ENCODE measurements at regions not wholly inside any gene's neighbourhood (a gene's known extent, or its start where the extent isn't known, plus 50 kb on each side); places are given as distances from the start of the nearest gene placed in this dataset.

DNA sequence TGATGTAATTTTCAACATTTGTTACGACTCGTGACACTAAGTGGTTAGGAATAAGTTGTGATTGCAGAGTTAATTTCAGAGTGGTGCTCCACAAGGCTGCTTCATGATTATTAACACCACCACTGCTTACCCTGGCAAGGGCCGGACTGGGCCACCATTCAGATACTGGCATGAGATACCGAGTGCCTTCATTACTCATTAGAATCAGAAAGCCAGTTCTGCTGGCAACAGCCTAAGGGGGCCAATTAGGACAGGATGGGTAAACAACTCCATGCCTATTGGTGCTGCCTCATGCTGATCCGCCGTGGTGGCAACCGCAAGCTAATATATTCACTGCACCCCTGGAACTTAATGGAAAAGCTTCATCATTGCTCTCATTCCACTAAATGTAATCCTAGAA, 575.1 kb downstream of the EFNB2 start:
- Histone ChIP-seq H3K4me3 (replicated peaks in 1 of 3) (no peak overlapping the region), H3K27ac (no peak overlapping the region), H3K4me1 (no peaks in the 10 kb centered on the region), H3K36me3 (no peaks in the 10 kb centered on the region), H3K27me3 (no peaks in the 10 kb centered on the region), H3K9me3 (no peaks in the 10 kb centered on the region)
- intact Hi-C loops (cut with DNase I), result no loop called here
- no peak for DNase-seq
- 95 to 98% methylated on average over 7 of the region's 7 CpGs for WGBS, 2 donors
- TF ChIP-seq POLR2A (IDR thresholded peaks at IDR 0.05), result no peak

DNA sequence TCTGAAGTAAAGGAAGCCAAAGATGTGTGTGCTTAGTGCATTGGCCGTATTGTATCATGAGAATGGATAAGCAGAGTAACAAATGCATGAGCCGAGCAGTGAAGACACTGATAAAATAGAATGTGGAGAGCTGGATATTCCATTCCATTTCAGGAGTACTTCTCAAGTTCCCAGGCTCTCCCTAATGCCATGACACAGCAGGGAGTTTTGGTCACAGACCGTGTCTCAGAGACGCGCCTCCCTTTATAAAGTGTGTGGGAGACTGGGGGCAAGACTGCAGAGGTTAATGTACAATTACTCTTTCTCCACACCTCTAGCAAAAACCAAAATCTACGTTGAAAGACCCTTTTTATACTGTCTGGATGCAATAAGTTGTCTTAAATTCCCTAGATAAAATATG, 575.6 kb downstream of the EFNB2 start:
- no peak overlapping the region for H3K27ac ChIP-seq
- WGBS, 2 donors, result 96 to 97% methylated on average over 6 of the region's 6 CpGs
- H3K4me1 ChIP-seq, result no peaks in the 10 kb centered on the region
- no peaks in the 10 kb centered on the region for H3K27me3 ChIP-seq
- no peak for TF ChIP-seq POLR2A (IDR thresholded peaks at IDR 0.05)
- TF ChIP-seq, protein P1, sequence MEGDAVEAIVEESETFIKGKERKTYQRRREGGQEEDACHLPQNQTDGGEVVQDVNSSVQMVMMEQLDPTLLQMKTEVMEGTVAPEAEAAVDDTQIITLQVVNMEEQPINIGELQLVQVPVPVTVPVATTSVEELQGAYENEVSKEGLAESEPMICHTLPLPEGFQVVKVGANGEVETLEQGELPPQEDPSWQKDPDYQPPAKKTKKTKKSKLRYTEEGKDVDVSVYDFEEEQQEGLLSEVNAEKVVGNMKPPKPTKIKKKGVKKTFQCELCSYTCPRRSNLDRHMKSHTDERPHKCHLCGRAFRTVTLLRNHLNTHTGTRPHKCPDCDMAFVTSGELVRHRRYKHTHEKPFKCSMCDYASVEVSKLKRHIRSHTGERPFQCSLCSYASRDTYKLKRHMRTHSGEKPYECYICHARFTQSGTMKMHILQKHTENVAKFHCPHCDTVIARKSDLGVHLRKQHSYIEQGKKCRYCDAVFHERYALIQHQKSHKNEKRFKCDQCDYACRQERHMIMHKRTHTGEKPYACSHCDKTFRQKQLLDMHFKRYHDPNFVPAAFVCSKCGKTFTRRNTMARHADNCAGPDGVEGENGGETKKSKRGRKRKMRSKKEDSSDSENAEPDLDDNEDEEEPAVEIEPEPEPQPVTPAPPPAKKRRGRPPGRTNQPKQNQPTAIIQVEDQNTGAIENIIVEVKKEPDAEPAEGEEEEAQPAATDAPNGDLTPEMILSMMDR (IDR thresholded peaks at IDR 0.05), result no peak
- H3K36me3 ChIP-seq, result no peaks in the 10 kb centered on the region
- intact Hi-C loops (cut with DNase I), result no loop called here
- H3K9me3 ChIP-seq, result no peaks in the 10 kb centered on the region
- DNase-seq, result no peak
- H3K4me3 ChIP-seq (replicated peaks in 1 of 3), result no peak overlapping the region

DNA sequence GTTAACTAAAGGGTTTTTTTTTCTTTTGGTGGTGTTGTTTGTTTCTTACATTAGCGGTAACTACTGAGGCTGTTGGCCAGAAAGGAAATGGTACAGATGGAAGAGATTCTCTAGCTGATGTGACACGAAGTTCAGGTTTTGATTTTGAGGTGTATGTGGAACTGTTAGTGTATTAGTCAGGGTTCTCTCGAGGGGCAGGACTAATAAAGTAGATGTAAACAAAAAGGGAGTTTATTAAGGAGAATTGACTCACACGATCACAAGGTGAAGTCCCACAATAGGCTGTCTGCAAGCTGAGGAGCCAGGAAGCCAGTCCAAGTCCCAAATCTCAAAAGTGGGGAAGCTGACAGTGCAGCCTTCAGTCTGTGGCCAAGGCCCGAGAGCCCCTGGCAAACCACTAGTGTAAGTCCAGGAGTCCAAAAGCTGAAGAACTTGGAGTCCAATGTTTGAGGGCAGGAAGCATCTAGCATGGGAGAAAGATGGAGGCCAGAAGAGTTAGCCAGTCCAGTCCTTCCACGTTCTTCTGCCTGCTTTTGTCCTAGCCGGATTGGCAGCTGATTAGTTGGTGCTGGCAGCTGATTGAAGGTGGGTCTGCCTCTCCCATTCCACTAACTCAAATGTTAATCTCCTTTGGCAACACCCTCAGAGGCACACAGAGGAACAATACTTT, 577.6 kb downstream of the EFNB2 start:
- Histone ChIP-seq H3K27me3 (no peaks in the 10 kb centered on the region), H3K4me1 (no peaks in the 10 kb centered on the region), H3K36me3 (no peaks in the 10 kb centered on the region), H3K9me3 (no peaks in the 10 kb centered on the region), H3K27ac (no peak overlapping the region), H3K4me3 (replicated peaks in 1 of 3) (no peak overlapping the region)
- TF ChIP-seq POLR2A (IDR thresholded peaks at IDR 0.05), result no peak
- DNase-seq, result no peak
- intact Hi-C loops (cut with DNase I), result no loop called here
- 74 to 79% methylated on average over 7 of the region's 7 CpGs for WGBS, 2 donors

DNA sequence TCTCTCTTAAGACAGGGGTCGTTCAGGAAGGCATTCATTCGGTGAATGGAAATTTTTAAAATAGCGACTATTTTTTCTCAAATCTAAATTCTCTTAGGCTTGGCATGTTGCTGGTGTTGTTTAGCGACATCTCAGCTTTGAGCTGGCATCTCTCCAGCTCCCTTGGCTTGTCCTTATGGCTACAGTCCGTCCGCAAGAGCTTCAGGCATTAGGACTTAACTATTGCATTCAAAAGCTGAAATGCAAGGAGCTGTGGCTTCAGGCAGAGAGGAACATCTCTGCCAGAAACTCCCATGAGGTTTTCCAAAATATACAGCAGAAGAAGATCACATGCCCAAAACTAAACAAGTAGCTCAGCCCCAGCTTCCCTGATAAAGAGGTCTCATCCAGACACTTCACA, 578.5 kb downstream of the EFNB2 start:
- WGBS, 2 donors, result 46 to 65% methylated on average over 6 of the region's 6 CpGs
- TF ChIP-seq POLR2A (IDR thresholded peaks at IDR 0.05), result no peak
- TF ChIP-seq, protein P1 (IDR thresholded peaks at IDR 0.05), result no peak

DNA sequence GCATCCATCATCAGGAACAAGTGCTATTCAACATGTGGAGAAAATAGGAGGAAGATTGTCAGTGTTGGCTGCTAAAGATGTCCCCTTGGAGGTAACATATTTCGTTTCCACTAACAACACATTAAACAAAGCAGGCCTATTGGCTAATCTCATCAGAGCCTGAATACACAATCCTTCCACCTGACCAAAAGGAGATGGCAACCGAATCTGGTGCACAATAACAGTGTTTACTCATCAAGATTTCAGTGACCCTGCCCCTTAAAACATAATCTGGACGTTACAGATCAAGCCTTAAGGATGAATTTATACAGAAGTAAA, 582.5 kb downstream of the EFNB2 start:
- H3K4me1 ChIP-seq, result no peaks in the 10 kb centered on the region
- no peak overlapping the region for H3K4me3 ChIP-seq (replicated peaks in 1 of 3)
- 73 to 83% methylated on average over 3 of the region's 3 CpGs for WGBS, 2 donors
- intact Hi-C loops (cut with DNase I), result no loop called here
- no peaks in the 10 kb centered on the region for H3K36me3 ChIP-seq
- no peaks in the 10 kb centered on the region for H3K27me3 ChIP-seq
- no peak for DNase-seq
- no peak overlapping the region for H3K27ac ChIP-seq
- no peak for TF ChIP-seq POLR2A (IDR thresholded peaks at IDR 0.05)
- TF ChIP-seq, protein P1 (IDR thresholded peaks at IDR 0.05), result no peak
- H3K9me3 ChIP-seq, result no peaks in the 10 kb centered on the region

More for the DNA sequence above, 578.5 kb downstream of the EFNB2 start:
- Histone ChIP-seq H3K4me3 (replicated peaks in 1 of 3) (no peak overlapping the region), H3K27ac (no peak overlapping the region), H3K36me3 (no peaks in the 10 kb centered on the region), H3K27me3 (no peaks in the 10 kb centered on the region), H3K9me3 (no peaks in the 10 kb centered on the region), H3K4me1 (no peaks in the 10 kb centered on the region)
- peak in 1 of 2 donors; percentile 7 for DNase-seq
- intact Hi-C loops (cut with DNase I), result no loop called here

DNA sequence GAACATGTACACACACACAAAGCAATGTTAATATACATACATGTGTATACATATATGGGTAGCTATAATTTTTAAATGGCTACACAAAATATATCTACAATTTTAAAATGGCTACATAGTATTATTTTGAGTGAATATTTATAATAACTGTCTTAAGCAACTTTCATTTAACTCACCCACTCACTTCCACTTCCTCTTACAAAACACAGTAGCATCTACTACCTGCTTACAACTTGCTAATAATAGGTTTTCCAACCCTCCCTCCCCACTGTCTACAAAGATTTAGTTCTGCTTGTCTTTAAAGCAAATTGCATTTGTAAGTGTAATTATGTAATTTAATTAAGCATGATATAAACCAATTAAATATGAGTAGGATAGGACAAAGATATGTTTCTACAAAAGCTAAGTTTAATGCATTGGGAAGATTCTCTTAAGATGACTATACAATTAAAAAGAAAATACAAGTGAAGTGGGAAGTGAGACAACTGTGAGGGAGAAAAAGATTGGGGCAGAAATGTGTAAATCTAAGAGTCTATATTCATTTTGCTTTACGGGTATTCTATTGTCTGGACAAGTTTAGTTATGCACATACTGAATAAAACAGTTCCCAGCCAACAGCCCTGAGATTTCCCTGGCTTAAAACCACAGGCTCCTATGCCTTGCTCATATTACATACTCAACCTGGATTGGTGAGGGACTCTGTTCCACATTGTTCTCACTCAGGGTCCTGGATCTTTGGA, 583.1 kb downstream of the EFNB2 start:
- H3K27me3 ChIP-seq, result no peaks in the 10 kb centered on the region
- H3K9me3 ChIP-seq, result no peaks in the 10 kb centered on the region
- DNase-seq, result no peak
- no peaks in the 10 kb centered on the region for H3K36me3 ChIP-seq
- WGBS, 2 donors, result 90 to 95% methylated on average over 1 of the region's 1 CpG
- no peak overlapping the region for H3K27ac ChIP-seq
- intact Hi-C loops (cut with DNase I), result no loop called here
- no peaks in the 10 kb centered on the region for H3K4me1 ChIP-seq
- TF ChIP-seq POLR2A (IDR thresholded peaks at IDR 0.05), result no peak
- TF ChIP-seq, protein P1 (IDR thresholded peaks at IDR 0.05), result no peak
- no peak overlapping the region for H3K4me3 ChIP-seq (replicated peaks in 1 of 3)

All from thyroid gland (tissue), 4 donors.